Natural killer cell (primary cell): ENCODE measurements at regions not wholly inside any gene's neighbourhood (a gene's known extent, or its start where the extent isn't known, plus 50 kb on each side); places are given as distances from the start of the nearest gene placed in this dataset.

Experiments
- ATAC-seq, 3 donors: fragments of 150-1000 bp in 2 of 3; fragments of 200-7000 bp in 1 of 3; cut with Tn5 transposase; 1 replicate in 1 of 3; 2 replicates in 2 of 3; pipeline ENCODE4 v1.10.0; 2021; ENCODE audit warnings: mild to moderate bottlenecking in 2 of 3, moderate library complexity in 2 of 3
- DNase-seq, 2 donors: peaks; one replicate each; pipeline versions ENCODE4 v3.0.0 to v3.0.0-alpha.2; 2013 to 2021; ENCODE audit warnings: mixed read lengths in 1 of 2
- H3K27ac ChIP-seq: one replicate; pipeline ENCODE4 v1.5.1; 2013; ENCODE audit warnings: mild to moderate bottlenecking, low read length
- H3K27me3 ChIP-seq: one replicate; pipeline ENCODE4 v1.6.1; 2013; ENCODE audit warnings: low read length; ENCODE audit not compliant: control insufficient read depth, insufficient read depth
- H3K36me3 ChIP-seq: one replicate; pipeline ENCODE4 v1.6.1; 2013; ENCODE audit warnings: low read length; ENCODE audit not compliant: control insufficient read depth, insufficient read depth
- H3K4me1 ChIP-seq: one replicate; pipeline ENCODE4 v1.6.1; 2013; ENCODE audit warnings: low read length; ENCODE audit not compliant: control insufficient read depth, insufficient read depth
- H3K4me3 ChIP-seq: one replicate; pipeline ENCODE4 v1.5.1; 2013; ENCODE audit warnings: low read length
- H3K9me3 ChIP-seq: one replicate; pipeline ENCODE4 v1.6.1; 2013; ENCODE audit warnings: low read length; ENCODE audit not compliant: control insufficient read depth, insufficient read depth
- H3K27ac Mint-ChIP-seq, 2 donors: one replicate each; pipeline ENCODE4 v1.8.0; 2022; ENCODE audit warnings: mild to moderate bottlenecking in 2 of 2, mixed read lengths in 2 of 2, moderate library complexity in 1 of 2
- H3K27me3 Mint-ChIP-seq, 2 donors: one replicate each; pipeline ENCODE4 v1.8.0; 2022; ENCODE audit warnings: low read depth in 2 of 2, mixed read lengths in 2 of 2
- H3K36me3 Mint-ChIP-seq: one replicate; pipeline ENCODE4 v1.8.0; 2022; ENCODE audit warnings: mixed read lengths
- H3K4me1 Mint-ChIP-seq, 2 donors: one replicate each; pipeline ENCODE4 v1.8.0; 2022; ENCODE audit warnings: mixed read lengths in 2 of 2
- H3K4me3 Mint-ChIP-seq: one replicate; pipeline ENCODE4 v1.8.0; 2022; ENCODE audit warnings: mild to moderate bottlenecking, moderate library complexity, mixed read lengths
- H3K9me3 Mint-ChIP-seq, 2 donors: one replicate each; pipeline ENCODE4 v1.8.0; 2022; ENCODE audit warnings: mixed read lengths in 2 of 2
- WGBS: methylation state at CpG from one replicate; pipeline ENCODE4 v1.1.7; 2013; ENCODE audit warnings: missing lambda C conversion rate; ENCODE audit not compliant: insufficient coverage; 5-methylcytosine and 5-hydroxymethylcytosine counted together
- intact Hi-C: fragments of 100-400 bp; cut with micrococcal nuclease; formaldehyde crosslinking; loops from one replicate; pipeline ENCODE4 v1.14.2; 2022
- TF ChIP-seq, protein P1 (sequence below): fragments of 200-600 bp; IDR thresholded peaks from one replicate; pipeline ENCODE4 v1.8.0; 2022; ENCODE audit warnings: antibody characterized with exemption

DNA sequence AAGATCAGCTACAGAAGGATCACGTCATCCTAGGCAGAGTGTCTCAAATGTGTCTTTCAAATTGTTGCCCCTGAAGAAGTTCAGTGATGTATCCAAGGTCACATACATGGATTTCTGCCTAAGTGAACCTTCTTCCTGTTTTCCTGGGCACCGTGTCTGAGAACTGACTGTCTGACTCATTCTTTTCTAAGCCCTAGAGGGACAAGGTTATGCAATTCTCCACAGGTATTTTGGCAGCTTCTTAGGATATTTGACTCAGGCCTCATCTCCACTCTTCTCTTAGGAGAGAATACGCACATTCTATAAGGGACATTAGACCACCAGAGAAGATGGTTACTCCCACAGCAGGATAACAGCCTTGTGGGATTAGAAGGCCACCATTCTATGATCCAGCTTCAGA is 391.9 kb upstream of the THBS1 start:
- H3K27ac Mint-ChIP-seq, result no peak overlapping the region
- intact Hi-C loops, result no loop called here
- H3K27me3 Mint-ChIP-seq, result peaks cover 11 to 47% of the 10 kb centered on the region in 2 donors
- ATAC-seq, result no peak
- H3K36me3 Mint-ChIP-seq, result no peaks in the 10 kb centered on the region
- no peak overlapping the region for H3K4me3 ChIP-seq
- TF ChIP-seq, protein P1, sequence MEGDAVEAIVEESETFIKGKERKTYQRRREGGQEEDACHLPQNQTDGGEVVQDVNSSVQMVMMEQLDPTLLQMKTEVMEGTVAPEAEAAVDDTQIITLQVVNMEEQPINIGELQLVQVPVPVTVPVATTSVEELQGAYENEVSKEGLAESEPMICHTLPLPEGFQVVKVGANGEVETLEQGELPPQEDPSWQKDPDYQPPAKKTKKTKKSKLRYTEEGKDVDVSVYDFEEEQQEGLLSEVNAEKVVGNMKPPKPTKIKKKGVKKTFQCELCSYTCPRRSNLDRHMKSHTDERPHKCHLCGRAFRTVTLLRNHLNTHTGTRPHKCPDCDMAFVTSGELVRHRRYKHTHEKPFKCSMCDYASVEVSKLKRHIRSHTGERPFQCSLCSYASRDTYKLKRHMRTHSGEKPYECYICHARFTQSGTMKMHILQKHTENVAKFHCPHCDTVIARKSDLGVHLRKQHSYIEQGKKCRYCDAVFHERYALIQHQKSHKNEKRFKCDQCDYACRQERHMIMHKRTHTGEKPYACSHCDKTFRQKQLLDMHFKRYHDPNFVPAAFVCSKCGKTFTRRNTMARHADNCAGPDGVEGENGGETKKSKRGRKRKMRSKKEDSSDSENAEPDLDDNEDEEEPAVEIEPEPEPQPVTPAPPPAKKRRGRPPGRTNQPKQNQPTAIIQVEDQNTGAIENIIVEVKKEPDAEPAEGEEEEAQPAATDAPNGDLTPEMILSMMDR, result no peak
- no peak overlapping the region for H3K4me3 Mint-ChIP-seq
- H3K4me1 ChIP-seq, result no peaks in the 10 kb centered on the region
- H3K27ac ChIP-seq, result no peak overlapping the region
- no peaks in the 10 kb centered on the region for H3K36me3 ChIP-seq
- H3K27me3 ChIP-seq, result no peaks in the 10 kb centered on the region
- H3K9me3 Mint-ChIP-seq, result no peaks in the 10 kb centered on the region
- WGBS, result 74% methylated on average over 3 of the region's 3 CpGs
- no peak for DNase-seq
- H3K4me1 Mint-ChIP-seq, result no peaks in the 10 kb centered on the region
- H3K9me3 ChIP-seq, result no peaks in the 10 kb centered on the region

DNA sequence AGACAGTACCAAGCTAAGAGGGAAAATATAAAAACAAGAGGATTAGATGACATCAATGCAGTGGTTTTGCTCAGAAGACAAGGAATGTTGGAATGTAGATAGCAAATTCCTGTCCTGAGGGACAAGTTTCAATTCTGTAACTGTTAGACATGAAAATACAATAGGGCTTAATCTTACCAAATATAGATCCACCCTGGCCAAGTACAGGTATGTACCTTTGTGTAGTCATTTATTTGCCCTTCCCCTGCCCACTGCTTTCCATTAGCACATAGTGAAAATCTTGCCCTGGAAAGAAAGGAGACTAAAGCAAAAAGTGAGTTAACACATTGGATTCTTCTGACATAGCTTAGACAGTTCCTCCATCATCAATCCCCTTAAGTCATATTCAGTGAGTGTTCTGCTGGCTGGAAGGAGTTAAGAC is 389.0 kb upstream of the THBS1 start:
- Mint-ChIP-seq H3K27ac (no peak overlapping the region), H3K4me3 (no peak overlapping the region), H3K9me3 (no peaks in the 10 kb centered on the region), H3K36me3 (no peaks in the 10 kb centered on the region), H3K4me1 (no peaks in the 10 kb centered on the region), H3K27me3 (peaks cover 10 to 27% of the 10 kb centered on the region in 2 donors)
- intact Hi-C loops, result no loop called here
- Histone ChIP-seq H3K27ac (no peak overlapping the region), H3K9me3 (no peaks in the 10 kb centered on the region), H3K27me3 (no peaks in the 10 kb centered on the region), H3K36me3 (no peaks in the 10 kb centered on the region), H3K4me1 (no peaks in the 10 kb centered on the region), H3K4me3 (no peak overlapping the region)
- no peak for ATAC-seq
- TF ChIP-seq, protein P1, result no peak
- no peak for DNase-seq

DNA sequence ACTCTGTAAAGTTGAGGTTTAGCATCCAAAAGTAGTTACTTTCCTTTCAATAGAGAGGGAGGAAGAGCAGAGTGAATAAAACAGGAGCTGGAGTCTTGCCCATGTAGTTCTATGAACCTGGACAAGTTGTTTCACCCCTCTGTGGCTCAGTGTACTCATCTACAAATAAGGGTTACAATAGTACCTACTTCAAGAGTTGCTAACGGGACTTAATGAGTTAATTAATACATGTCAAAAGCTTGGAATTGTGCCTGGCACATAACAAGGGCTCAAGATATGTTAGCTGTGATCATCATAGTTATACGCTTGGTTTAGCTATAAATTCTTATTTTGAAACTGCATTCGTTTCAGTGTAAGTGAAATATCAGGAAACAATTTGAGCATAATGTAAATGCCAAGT is 388.5 kb upstream of the THBS1 start:
- no peak overlapping the region for H3K4me3 ChIP-seq
- intact Hi-C loops, result no loop called here
- no peaks in the 10 kb centered on the region for H3K9me3 Mint-ChIP-seq
- H3K36me3 ChIP-seq, result no peaks in the 10 kb centered on the region
- H3K4me1 Mint-ChIP-seq, result no peaks in the 10 kb centered on the region
- ATAC-seq, result no peak
- no peak for DNase-seq
- H3K4me1 ChIP-seq, result no peaks in the 10 kb centered on the region
- WGBS, result 91% methylated on average over 3 of the region's 3 CpGs
- H3K27me3 Mint-ChIP-seq, result peaks cover 10 to 27% of the 10 kb centered on the region in 2 donors
- H3K27me3 ChIP-seq, result no peaks in the 10 kb centered on the region
- H3K27ac Mint-ChIP-seq, result no peak overlapping the region
- no peak overlapping the region for H3K4me3 Mint-ChIP-seq
- no peaks in the 10 kb centered on the region for H3K9me3 ChIP-seq
- TF ChIP-seq, protein P1, result no peak
- H3K36me3 Mint-ChIP-seq, result no peaks in the 10 kb centered on the region
- H3K27ac ChIP-seq, result no peak overlapping the region

DNA sequence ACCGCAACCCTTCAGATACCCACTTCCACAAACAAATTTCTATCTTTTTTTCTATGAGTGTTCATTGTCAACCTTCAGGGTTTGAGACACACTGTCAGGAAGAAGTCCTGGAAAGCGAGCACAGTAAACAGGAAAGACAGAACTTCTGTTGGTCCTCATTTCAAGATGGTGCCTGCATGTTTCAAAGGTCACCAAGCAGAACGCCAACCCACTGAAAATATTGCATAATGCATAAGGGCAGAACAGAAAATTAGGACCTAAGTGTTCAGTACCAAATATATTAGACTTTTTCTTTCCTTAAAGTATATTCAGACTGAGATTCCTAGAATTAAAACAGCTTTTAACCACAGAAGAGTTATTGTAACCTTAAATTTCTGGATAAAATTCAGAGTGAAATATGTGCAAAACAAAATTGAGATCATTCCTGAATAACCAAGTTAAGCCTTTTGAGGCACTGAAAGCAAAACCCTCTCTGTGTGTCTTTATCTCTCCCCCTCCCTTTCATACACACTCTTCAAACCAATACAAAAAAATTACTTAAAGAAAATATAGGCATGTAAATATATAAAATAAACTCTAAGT is 387.8 kb upstream of the THBS1 start:
- intact Hi-C loops, result no loop called here
- Histone ChIP-seq H3K9me3 (no peaks in the 10 kb centered on the region), H3K27me3 (no peaks in the 10 kb centered on the region), H3K27ac (no peak overlapping the region), H3K4me1 (no peaks in the 10 kb centered on the region), H3K4me3 (no peak overlapping the region), H3K36me3 (no peaks in the 10 kb centered on the region)
- ATAC-seq, result no peak
- no peaks in the 10 kb centered on the region for H3K36me3 Mint-ChIP-seq
- TF ChIP-seq, protein P1, result no peak
- H3K27me3 Mint-ChIP-seq, result peaks cover 10 to 27% of the 10 kb centered on the region in 2 donors
- no peak overlapping the region for H3K4me3 Mint-ChIP-seq
- no peaks in the 10 kb centered on the region for H3K9me3 Mint-ChIP-seq
- DNase-seq, result no peak
- no peaks in the 10 kb centered on the region for H3K4me1 Mint-ChIP-seq
- WGBS, result 87% methylated on average over 3 of the region's 3 CpGs
- no peak overlapping the region for H3K27ac Mint-ChIP-seq
